ENCODE measurements at regions not wholly inside any gene's neighbourhood (a gene's known extent, or its start where the extent isn't known, plus 50 kb on each side); places are given as distances from the start of the nearest gene placed in this dataset.
"Not testable (repeated sequence)": the region's sequence is repeated elsewhere in the genome, so short reads cannot be mapped to it uniquely, and the experiment has no call there.

- no peak for DNase-seq (ENCODE audit: low read depth)
These were observed 138.8 kb upstream of the SHH start for GRCh38 chr7:155950898-155951553.

GRCh38 chr7:155948845-155949244, 136.6 kb upstream of the SHH start:
- no peak for DNase-seq (ENCODE audit: low read depth)

GRCh38 chr7:155948423-155948822, 136.2 kb upstream of the SHH start:
- no peak for DNase-seq (ENCODE audit: low read depth)

GRCh38 chr7:155947051-155947450, 134.8 kb upstream of the SHH start:
- DNase-seq (ENCODE audit: low read depth): peak; percentile 95

GRCh38 chr7:155945670-155946325, 133.5 kb upstream of the SHH start:
- no peak for DNase-seq (ENCODE audit: low read depth)

- DNase-seq (ENCODE audit: low read depth): no peak
These were observed 132.6 kb upstream of the SHH start for GRCh38 chr7:155944901-155945300.

- DNase-seq (ENCODE audit: low read depth): no peak
These were observed 131.1 kb upstream of the SHH start for GRCh38 chr7:155943251-155943899.

- no peak for DNase-seq (ENCODE audit: low read depth)
These were observed 130.1 kb upstream of the SHH start for GRCh38 chr7:155942226-155942950.

GRCh38 chr7:155941688-155942087, 129.4 kb upstream of the SHH start:
- no peak for DNase-seq (ENCODE audit: low read depth)

GRCh38 chr7:155939350-155939749, 127.1 kb upstream of the SHH start:
- no peak for DNase-seq (ENCODE audit: low read depth)

GRCh38 chr7:155938129-155938528, 125.9 kb upstream of the SHH start:
- no peak for DNase-seq (ENCODE audit: low read depth)

GRCh38 chr7:155935726-155936125, 123.5 kb upstream of the SHH start:
- no peak for DNase-seq (ENCODE audit: low read depth)

- DNase-seq (ENCODE audit: low read depth): no peak
These were observed 122.8 kb upstream of the SHH start for GRCh38 chr7:155935005-155935557.

- DNase-seq (ENCODE audit: low read depth): not testable (repeated sequence)
These were observed 120.1 kb upstream of the SHH start for GRCh38 chr7:155932324-155932723.

- DNase-seq (ENCODE audit: low read depth): no peak
These were observed 119.3 kb upstream of the SHH start for GRCh38 chr7:155931396-155932085.

GRCh38 chr7:155930527-155930926, 118.3 kb upstream of the SHH start:
- no peak for DNase-seq (ENCODE audit: low read depth)

GRCh38 chr7:155930061-155930460, 117.8 kb upstream of the SHH start:
- DNase-seq (ENCODE audit: low read depth): no peak

GRCh38 chr7:155928583-155928982, 116.3 kb upstream of the SHH start:
- DNase-seq (ENCODE audit: low read depth): no peak

GRCh38 chr7:155927905-155928304, 115.6 kb upstream of the SHH start:
- DNase-seq (ENCODE audit: low read depth): no peak

- DNase-seq (ENCODE audit: low read depth): no peak
These were observed 113.4 kb upstream of the SHH start for GRCh38 chr7:155925682-155926081.

GRCh38 chr7:155922067-155922816, 110.0 kb upstream of the SHH start:
- DNase-seq (ENCODE audit: low read depth): no peak
